RPMI8226 (cell line): ENCODE measurements at regions not wholly inside any gene's neighbourhood (a gene's known extent, or its start where the extent isn't known, plus 50 kb on each side); places are given as distances from the start of the nearest gene placed in this dataset.

ENCODE experiments used
- DNase-seq: peaks from one replicate; pipeline ENCODE4 v3.0.0-alpha.2; 2015

DNA sequence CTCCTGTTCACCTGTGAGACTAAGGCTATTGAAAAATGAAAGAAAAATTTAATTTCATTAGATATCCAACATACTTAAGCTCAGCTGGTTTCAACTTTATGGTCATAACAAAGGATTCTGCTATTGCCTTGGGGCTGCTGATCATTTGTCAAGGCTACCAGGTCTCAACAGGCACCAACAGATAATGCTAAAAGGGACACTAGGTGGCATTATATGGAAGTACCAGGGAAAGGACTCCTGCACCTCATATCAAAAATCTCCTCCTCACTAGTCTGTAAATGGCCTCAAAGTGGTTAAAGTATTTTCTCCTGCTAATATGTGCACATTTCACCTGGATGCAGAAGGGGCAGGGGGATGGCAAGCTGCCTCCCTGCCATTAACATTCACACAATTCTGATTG, 167.9 kb upstream of the REG3A start:
- DNase-seq: no peak

DNA sequence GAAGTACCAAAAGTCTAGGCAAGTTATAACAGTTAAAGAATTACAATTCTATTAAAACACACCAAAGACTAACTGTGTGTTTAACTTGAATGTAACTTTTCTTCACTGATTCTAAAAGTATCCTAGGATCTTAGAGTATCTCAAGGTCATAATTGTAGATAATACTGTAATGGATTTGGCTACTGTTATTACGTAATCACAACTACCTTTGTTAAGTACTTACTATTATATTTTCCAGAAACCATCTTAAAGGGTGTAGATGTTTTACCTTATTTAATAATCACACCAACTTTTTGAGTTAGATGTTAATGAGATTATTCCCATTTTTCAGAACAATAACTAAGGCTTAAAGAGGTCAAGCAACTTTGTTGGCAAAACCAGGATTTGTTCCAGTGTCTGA, 161.3 kb upstream of the REG3A start:
- DNase-seq: no peak

DNA sequence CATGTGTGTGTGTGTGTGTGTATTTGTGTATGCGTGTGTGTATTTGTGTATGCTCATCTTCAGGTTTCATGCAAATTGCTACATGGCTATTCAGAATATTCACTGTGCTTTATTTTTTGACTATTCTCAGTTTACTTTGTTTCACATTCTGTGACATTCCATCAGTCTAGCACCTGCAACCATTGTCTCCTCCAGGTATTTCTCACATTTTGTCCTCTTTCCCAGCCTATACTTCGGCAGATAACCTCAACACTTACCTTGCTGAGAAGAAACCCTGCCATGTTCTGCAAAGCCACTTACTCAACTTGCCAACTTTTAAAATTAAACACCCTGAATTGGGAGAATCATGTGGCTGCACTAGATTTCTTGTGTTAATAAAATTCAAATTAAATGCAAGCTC, 135.4 kb upstream of the REG3A start:
- DNase-seq: no peak

DNA sequence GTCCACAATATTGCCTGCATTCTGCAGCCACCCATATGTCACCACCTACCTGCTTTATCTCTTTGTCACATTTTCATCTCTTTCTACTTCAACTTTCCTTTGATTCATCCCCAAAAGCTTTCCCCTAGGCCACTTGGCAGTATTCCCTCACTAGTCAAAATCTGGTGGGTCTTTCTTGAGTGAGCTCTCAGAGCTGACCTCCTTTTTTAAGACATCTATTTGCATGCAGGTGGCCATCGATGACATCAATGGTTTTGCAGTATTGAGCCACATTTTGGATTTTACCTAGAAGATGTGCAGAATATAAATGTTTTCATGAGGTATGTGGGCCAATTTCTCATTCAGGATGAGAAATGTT, 133.4 kb upstream of the REG3A start:
- DNase-seq: no peak

DNA sequence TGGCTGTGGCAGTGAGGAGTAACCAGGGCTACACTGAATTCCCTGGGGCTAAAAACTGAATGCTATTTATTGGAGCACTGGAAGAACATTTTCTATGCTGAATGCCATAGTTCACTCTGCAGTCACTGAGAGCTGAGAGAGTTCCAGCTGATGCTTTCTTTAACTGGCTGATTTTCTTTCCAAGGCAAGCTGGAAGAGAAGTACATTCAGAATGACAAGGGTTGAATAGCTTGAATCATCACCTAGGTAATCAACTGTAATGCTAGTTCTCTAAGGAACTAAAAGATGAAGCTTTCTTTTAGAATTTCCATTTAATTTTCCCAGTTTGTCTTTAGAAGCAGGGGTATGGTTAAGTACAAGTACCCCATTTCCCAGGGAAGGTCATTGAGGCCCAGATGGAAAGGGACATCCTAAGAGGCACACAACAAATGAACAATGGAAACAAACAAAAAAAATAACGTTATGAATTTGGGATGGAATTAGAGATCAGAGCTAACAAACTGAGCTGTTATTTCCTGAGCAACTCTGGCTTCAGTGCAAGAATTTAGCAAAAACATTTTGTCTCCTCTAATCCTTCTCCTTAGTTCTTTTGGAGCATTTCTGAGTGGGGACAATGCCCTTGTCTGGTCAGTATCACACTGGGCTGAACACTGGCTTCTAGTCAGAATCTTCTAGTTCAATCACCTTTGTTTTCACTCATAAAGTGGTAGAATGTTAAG, 132.8 kb upstream of the REG3A start:
- DNase-seq: no peak

DNA sequence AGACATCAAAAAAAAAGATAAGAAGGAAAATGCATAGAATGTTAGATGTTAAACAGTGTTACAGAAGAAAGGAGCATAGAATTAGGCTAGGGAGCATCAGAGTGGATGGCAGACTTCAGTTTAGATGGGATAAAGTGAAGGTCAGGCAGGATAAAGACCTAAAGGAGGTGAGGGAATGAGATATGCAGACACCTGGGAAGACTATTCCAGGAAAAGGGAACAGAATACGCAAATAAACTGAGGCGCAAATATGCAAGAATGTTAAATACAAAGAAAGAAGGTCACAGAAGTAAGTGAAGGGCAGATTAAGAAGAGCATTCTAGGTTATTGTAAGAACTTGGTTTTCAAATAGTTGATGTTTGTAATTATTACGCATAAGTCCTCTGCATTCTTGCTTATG, 116.3 kb upstream of the REG3A start:
- no peak for DNase-seq

DNA sequence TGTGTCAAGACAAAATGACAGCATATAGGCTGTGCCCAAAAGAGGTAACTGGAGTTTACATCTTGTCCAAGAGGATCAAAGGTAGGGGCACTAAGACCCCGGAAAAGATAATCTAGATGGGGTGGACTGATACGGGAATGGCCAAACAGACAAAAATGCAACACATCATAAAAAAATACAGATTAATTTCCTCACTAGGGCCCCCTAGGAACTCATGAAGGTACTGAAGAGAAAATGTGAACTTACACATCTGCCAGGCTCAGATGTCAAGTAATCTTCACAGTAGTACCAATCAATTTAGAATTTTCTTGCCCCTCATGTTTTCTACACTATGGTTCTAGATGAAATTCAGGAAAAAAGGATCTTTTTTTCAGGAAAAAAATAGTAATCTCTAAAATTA, 115.6 kb upstream of the REG3A start:
- no peak for DNase-seq

DNA sequence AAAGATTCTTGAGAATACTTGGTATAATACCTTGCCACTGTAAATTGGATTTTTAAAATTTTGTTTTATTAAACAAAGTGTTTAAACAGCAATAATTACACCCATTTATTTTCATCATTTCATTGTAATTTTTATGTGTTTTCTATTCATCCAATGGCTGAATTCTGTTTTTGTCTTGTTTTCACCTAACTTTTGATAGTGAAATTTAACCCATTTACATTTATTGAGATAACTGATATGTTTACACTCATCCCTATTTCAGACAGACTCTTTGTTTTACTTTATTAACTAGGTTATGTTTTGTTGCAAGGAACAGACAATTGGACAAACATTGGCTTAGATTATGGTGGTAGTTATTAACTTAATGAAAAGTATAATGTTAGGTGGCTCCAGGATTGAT, 113.1 kb upstream of the REG3A start:
- no peak for DNase-seq

DNA sequence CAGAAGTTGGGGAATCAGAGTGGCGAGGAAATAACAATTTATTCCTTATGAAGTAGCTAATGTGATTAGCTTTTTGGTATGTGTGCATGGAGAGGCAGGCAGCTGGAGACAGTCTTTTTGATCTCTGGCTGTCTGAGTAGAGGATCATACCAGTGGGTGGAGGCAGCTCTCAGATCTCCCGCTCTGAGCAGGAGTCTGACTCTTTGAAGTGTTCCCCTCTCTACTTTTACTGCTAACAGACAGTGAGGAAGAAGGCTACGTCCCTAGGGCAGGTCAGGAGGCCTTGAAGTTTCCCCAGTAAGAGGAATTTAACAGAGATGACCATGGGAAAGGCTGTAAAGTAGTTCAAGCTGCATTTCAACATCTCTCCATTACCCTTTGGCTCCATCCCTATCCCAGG, 111.9 kb upstream of the REG3A start:
- no peak for DNase-seq

DNA sequence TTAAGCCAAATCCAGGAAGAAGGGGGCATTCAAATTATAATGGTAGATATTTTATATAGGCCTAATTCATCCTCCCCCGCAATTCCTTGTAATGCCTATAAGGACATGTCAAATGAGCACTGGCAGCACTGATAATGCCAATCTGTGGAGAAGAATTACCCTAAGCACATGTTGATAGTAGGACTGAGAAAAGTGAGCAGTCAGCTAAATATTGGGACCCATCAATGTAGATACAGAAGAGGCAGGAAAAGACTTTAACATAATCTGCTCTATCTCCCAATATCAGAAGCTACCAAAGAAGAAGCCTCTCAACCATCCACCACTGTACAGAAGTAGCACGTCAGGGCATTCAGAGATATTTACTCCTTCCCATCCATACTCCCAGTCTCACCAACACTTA, 101.3 kb upstream of the REG3A start:
- no peak for DNase-seq

DNA sequence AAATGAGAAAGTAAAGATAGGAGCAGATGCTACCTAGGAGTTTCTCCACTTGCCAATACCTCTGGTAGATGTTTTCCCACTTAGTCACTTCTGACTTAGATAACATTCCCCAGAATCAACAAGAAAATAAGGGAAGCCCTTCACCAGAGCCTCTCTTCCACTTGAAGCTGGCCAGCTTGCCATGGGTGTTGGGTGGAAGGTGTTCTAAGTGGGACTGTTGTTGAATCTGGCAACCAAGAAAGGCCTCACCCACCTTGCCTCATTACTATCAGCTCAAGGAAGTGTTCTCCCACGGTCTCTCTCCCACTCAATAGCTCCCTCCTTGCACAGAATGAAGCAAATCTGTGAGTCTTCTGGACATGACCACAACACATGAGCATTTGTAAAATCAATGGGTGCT, 100.4 kb upstream of the REG3A start:
- no peak for DNase-seq

DNA sequence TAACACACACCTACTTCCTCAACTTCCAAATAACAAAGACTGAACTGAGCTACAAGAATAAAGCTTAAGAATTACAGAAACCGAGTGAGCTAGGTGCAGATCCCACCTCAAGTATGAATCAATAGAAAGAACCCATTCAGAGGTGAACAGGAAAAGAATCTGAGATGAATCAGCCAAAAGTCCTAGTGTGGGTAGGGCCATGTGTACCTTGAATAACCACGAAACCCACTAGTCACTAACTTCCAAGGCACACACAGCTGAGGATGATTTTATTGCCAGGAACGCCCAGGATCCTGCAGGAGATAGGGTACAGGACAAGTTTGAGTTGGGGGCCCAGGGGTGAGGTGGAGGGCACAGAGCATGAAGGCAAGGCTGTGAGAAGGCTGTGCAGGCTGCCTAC, 99.7 kb upstream of the REG3A start:
- DNase-seq: no peak

DNA sequence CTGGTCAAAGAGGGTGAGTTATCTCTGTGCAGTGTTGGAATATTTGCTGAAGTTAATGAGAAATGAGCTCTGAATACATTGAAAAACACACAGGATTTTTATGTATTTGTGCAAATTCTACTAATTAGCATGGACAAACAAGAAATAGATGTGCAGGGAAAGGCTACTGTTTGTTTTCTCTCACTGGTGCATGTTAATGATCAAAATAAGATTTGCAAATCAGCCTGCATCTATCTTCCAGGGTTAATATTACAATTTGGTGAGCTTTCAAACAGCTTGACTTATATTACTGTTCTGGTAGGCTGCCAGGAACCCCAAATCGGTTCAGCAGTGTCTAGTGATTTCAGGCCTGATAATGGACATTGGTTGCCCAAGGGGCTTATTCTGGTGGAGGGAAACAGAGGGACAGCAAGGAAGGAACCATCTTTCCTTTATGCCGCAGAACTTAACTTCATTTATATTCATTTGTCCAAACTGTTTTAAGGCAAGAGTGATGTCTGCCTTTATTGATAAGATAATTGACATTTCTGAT, 93.8 kb upstream of the REG3A start:
- no peak for DNase-seq

DNA sequence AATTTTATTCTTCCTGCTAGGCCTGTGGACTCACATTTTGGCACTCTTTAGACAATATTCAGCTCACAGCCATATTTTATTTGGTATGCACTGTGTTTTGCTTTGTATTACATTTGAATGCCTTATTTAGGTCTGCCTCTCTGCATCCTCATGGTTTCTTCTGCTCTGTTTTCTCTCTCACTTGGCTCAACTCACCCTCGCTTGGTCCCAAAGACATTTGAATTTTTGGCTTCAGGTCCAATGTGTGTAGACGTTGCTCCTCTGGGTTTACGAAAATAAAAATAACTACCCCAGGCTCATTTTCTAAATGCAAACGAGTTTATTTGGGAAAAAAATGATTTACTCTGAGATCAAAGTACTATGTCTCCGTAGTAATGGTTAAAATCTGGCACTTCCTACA, 91.1 kb upstream of the REG3A start:
- no peak for DNase-seq

DNA sequence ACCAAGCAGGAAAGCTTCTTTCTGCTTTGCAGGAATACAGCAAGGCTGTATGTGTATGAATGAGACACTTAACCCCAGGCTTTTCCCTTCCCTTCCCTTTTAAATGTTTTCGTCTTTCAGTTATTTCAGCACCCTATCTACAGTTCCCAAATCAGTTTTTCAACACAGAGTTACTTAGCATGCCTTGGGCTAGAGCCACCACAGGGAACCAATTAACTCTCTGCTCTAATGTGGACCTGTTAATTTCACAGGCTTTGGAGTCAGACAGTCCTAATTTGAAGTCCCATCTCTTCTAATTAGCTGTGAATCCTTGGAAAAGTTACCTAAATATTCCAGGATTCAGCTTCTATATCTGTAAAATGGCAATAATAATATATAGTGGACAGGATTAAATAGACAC, 89.2 kb upstream of the REG3A start:
- DNase-seq: no peak

DNA sequence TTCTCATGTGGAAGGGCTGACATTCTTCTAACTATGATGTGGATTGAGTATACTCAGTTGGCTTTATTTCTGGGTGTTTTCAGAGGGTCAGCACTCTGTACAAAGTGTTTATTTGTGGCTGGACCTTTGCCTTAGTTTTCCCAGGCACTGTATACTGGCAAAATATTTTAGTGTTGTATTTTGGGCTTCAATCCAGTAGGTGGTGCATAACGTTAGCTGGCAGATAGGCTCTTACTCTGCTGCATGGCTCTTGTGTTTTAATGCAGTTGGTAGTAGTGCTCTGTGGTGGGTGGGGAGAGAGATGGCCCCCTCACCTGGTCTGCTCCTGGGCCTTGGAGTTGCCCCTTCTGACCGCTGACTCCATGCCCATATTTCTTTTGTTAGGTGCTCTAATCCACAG, 75.6 kb upstream of the REG3A start:
- no peak for DNase-seq

DNA sequence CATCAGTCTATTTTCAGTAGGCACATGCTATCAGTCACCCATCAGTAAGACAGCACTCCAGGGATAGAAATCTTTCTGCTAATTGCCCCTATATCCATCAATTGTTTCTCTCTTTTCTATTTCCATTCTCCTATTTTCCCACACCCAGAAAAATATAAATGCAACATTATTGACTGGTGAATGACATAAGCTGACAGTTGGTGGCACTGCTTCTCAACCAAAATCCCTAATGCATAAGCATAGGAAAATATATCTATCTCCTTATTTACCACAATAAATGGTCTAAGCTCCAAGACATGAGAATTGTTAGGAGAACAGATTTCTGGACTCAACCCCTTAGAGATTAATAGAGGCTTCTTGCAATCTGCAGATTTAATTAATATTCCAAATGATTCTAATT, 64.0 kb upstream of the REG3A start:
- no peak for DNase-seq

DNA sequence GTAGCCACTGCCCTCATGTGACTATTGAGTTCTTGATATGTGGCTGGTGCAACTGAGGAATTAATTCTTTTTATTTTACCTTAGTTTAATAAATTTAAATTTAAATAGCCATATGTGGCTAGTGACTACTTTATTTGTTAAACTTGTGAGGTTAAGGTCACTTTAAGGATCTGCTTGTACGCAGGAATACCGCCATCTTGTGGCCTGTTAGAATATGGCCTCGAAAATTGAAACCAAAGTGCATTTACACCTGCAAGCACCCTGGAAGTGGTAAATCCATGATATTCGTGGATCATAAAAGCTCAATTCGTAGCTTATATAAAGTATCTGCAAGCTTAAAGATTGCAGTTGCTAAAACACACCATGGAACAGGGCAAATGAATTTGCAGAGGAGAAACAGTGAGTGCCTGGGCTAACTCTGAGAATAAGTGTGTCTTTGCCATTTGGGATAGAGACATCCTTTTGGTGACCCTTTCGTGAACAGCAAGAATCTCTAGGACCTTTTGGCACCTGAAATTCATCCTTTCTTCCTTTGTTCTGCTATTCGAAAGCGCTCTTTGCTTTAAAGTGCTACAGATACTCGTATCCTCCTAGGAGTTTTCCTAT, 59.9 kb upstream of the REG3A start:
- peak; percentile 50 for DNase-seq

DNA sequence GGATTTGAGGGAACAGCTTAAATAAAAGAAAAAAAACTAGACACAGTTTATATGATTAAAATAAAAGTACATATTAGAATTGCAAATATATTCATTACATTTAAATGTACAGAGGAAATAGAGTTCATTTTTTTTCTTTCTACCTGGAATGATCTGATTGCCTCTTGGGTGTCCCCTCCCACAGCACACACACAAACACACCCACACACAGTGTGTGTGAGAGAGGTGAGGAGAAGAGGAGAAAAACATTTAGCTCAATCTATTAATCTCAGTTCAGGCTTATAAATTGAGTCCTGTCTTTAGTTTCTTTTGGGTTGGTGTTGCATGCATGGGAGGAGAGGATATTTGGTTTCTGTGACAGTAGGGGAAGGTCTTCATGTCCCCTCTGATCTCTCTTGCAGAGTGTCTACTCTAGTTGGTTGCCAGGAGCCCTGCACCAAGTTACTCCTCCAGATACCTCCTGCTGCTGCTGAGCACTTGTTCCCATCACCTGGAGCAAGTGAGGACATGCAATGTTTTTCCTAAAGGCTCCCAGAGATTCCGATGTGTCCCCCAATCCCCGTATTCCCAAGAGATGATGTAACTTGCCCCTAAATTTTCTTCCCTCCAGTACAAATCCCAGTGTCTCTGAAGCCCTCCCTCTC, 50.8 kb upstream of the REG3A start:
- DNase-seq: no peak
